Nephron (organoid): ENCODE measurements at regions not wholly inside any gene's neighbourhood (a gene's known extent, or its start where the extent isn't known, plus 50 kb on each side); places are given as distances from the start of the nearest gene placed in this dataset.
"Not testable (repeated sequence)": the region's sequence is repeated elsewhere in the genome, so short reads cannot be mapped to it uniquely, and the experiment has no call there.

ENCODE experiments used
- H3K27ac Mint-ChIP-seq, 3 experiments: 2 replicates each; pipeline ENCODE4 v1.8.0; 2020; ENCODE audit warnings: mixed read lengths in 3 of 3, mild to moderate bottlenecking in 2 of 3, moderate library complexity in 1 of 3
- H3K27me3 Mint-ChIP-seq: 2 replicates; pipeline ENCODE4 v1.8.0; 2021; ENCODE audit warnings: low read depth, mild to moderate bottlenecking, moderate library complexity, mixed read lengths
- H3K36me3 Mint-ChIP-seq: 2 replicates; pipeline ENCODE4 v1.8.0; 2020; ENCODE audit warnings: low read depth, mixed read lengths
- H3K4me1 Mint-ChIP-seq: 2 replicates; pipeline ENCODE4 v1.8.0; 2020; ENCODE audit warnings: mixed read lengths
- H3K4me3 Mint-ChIP-seq, 3 experiments: 2 replicates each; pipeline ENCODE4 v1.8.0; 2020; ENCODE audit warnings: mild to moderate bottlenecking in 3 of 3, mixed read lengths in 3 of 3, moderate library complexity in 2 of 3
- H3K9me3 Mint-ChIP-seq: 2 replicates; pipeline ENCODE4 v1.8.0; 2020; ENCODE audit warnings: mixed read lengths
- CTCF ChIP-seq, 3 experiments: fragments of 200-600 bp; sonication (generic); IDR thresholded peaks; one replicate each; pipeline ENCODE4 v1.5.0; 2021; ENCODE audit warnings: antibody characterized with exemption in 3 of 3; ENCODE audit not compliant: unreplicated experiment in 3 of 3

GRCh38 chr4:56142088-56142487 is 193.3 kb downstream of the CEP135 start:
- Mint-ChIP-seq H3K27ac (no peak overlapping the region), H3K27me3 (no peaks in the 10 kb centered on the region), H3K4me1 (peaks cover 18% of the 10 kb centered on the region), H3K36me3 (peaks cover 9% of the 10 kb centered on the region), H3K9me3 (no peaks in the 10 kb centered on the region), H3K4me3 (no peak overlapping the region)
- TF ChIP-seq CTCF (IDR thresholded peaks at IDR 0.05; ENCODE audit: unreplicated experiment in 3 of 3), result no peak

DNA sequence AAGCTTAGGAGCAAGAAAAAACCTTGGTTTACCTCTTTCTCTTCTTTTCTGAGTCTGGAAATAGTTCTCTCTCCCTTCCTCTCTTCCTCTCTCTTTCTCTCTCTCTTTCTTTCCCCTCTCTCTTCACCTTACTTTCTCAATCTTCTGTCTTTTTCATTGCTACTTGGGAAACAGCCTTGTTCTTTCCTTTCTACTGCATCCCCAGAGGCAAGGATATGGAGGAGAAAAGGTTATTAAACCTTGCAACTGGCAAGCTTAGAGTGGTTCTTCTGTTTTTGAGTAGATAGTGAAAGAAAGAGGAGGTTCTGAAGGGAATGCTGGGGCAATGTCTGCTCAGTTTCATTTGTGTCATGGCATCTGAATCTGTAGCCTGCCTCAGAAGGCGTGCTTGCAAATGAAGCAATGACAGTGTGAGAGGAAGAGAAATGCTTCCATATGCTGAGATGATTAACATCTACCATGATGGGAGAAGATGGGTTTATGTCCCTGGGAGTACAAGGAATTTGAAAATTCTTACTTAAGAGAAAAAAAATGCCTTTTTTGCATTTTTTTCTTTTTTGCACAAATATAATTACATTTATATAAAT is 190.6 kb downstream of the CEP135 start:
- peak overlapping the region; percentile 3 to 37 (median 29) for H3K27ac Mint-ChIP-seq
- H3K27me3 Mint-ChIP-seq, result no peaks in the 10 kb centered on the region
- TF ChIP-seq CTCF (IDR thresholded peaks at IDR 0.05; ENCODE audit: unreplicated experiment in 3 of 3), result no peak
- H3K4me1 Mint-ChIP-seq, result peaks cover 36% of the 10 kb centered on the region
- peaks cover 9% of the 10 kb centered on the region for H3K36me3 Mint-ChIP-seq
- H3K9me3 Mint-ChIP-seq, result no peaks in the 10 kb centered on the region
- H3K4me3 Mint-ChIP-seq, result no peak overlapping the region

DNA sequence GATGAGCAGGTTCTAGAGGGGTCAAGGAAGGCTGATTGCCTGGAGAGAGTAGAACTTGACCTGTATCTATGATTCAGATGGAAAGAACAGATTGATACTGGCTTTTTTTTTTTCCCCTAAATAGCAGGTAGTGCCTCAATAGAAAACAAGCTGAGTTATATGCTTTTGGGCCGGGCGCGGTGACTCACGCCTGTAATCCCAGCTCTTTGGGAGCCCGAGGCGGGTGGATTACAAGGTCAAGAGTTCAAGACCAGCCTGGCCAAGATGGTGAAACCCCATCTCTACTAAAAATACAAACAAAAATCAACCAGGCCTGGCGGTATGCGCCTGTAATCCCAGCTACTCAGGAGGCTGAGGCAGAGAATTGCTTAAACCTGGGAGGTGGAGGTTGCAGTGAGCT is 186.1 kb downstream of the CEP135 start:
- Mint-ChIP-seq H3K4me1 (peaks cover 62% of the 10 kb centered on the region), H3K27ac (peak overlapping the region; percentile 88 to 95 (median 95))
- not testable (repeated sequence) for H3K36me3 Mint-ChIP-seq, H3K27me3 Mint-ChIP-seq, H3K9me3 Mint-ChIP-seq, H3K4me3 Mint-ChIP-seq

- Mint-ChIP-seq H3K4me3 (no peak overlapping the region), H3K27ac (peak overlapping the region; percentile 88 to 95 (median 95)), H3K9me3 (no peaks in the 10 kb centered on the region), H3K27me3 (no peaks in the 10 kb centered on the region), H3K4me1 (peaks cover 62% of the 10 kb centered on the region), H3K36me3 (peaks cover 3% of the 10 kb centered on the region)
- TF ChIP-seq CTCF (IDR thresholded peaks at IDR 0.05; ENCODE audit: unreplicated experiment in 3 of 3), result no peak
Observed at GRCh38 chr4:56134266-56134665, 185.5 kb downstream of the CEP135 start.

- no peak for TF ChIP-seq CTCF (IDR thresholded peaks at IDR 0.05; ENCODE audit: unreplicated experiment in 3 of 3)
- Mint-ChIP-seq H3K9me3 (no peaks in the 10 kb centered on the region), H3K27ac (peak overlapping the region; percentile 46 to 95 (median 88)), H3K27me3 (no peaks in the 10 kb centered on the region), H3K4me3 (no peak overlapping the region), H3K36me3 (peaks cover 3% of the 10 kb centered on the region), H3K4me1 (peaks cover 61% of the 10 kb centered on the region)
Observed at GRCh38 chr4:56132835-56133234, 184.1 kb downstream of the CEP135 start.

DNA sequence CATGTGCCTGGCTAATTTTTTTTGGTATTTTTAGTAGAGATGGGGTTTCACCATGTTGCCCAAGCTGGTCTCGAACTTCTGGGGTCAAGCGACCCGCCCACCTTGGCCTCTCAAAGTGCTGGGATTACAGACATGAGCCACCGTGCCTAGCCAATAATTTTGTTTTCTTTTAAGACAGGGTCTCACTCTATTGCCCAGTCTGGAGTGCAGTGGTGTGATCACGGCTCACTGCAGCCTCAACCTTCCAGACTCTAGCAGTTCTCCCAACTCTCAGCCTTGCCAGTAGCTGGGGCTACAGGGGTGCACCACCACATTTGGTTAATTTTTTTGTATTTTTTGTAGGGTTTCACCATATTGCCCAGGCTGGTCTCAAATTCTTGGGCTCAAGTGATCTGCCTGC is 183.4 kb downstream of the CEP135 start:
- H3K36me3 Mint-ChIP-seq, H3K4me3 Mint-ChIP-seq, H3K9me3 Mint-ChIP-seq, H3K27me3 Mint-ChIP-seq: not testable (repeated sequence)
- Mint-ChIP-seq H3K27ac (peak overlapping the region in 2 of 3 experiments; percentile 22 to 46), H3K4me1 (peaks cover 68% of the 10 kb centered on the region)

DNA sequence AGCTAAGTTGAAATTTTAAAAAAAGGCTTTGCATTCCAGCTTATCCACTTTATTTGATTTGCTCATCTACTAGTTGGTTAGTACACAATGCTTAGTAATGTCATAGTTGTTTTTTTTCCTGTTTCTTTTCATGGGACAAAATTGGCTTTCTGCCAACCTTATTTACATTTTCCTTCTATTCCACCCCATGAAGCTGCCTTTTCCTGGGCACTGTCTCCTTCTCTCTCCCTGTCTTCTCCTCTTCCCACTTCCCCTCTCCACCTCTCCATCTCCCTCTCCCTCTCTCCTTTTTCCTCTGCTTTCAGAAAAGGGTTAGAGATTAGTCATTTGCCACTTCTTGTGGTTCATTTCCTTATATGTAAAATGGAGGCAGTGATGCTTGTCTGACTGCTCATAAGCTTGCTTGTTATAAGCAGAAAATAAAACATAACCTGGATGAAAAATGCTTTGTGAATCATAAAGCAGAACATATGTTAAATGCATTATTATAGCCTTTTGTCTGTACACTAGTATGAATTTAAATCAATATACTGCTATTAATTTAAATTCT is 181.9 kb downstream of the CEP135 start:
- no peaks in the 10 kb centered on the region for H3K9me3 Mint-ChIP-seq
- peaks cover 5% of the 10 kb centered on the region for H3K36me3 Mint-ChIP-seq
- H3K4me3 Mint-ChIP-seq, result no peak overlapping the region
- no peaks in the 10 kb centered on the region for H3K27me3 Mint-ChIP-seq
- H3K4me1 Mint-ChIP-seq, result peaks cover 59% of the 10 kb centered on the region
- no peak for TF ChIP-seq CTCF (IDR thresholded peaks at IDR 0.05; ENCODE audit: unreplicated experiment in 3 of 3)
- peak overlapping the region; percentile 36 to 61 (median 53) for H3K27ac Mint-ChIP-seq
